DND-41 (cell line): ENCODE measurements at regions not wholly inside any gene's neighbourhood (a gene's known extent, or its start where the extent isn't known, plus 50 kb on each side); places are given as distances from the start of the nearest gene placed in this dataset.

Source experiments
- ATAC-seq: fragments of 200-7000 bp; cut with Tn5 transposase; 3 replicates; pipeline ENCODE4 v1.9.1; 2021; ENCODE audit warnings: low read depth; ENCODE audit not compliant: insufficient read depth
- DNase-seq: peaks from one replicate; pipeline ENCODE4 v3.0.0-alpha.2; 2020
- H2AFZ ChIP-seq: 2 replicates; pipeline ENCODE4 v1.6.0; 2012; ENCODE audit warnings: low read depth, low read length
- H3K27ac ChIP-seq: 2 replicates; pipeline ENCODE4 v1.5.1; 2012; ENCODE audit warnings: low read length, inconsistent platforms
- H3K27me3 ChIP-seq: fragments of 200-600 bp; sonication (generic); 2 replicates; pipeline ENCODE4 v1.6.0; 2012; ENCODE audit warnings: low read length, mild to moderate bottlenecking, inconsistent platforms; ENCODE audit not compliant: insufficient read depth, poor library complexity
- H3K36me3 ChIP-seq: 2 replicates; pipeline ENCODE4 v1.5.1; 2012; ENCODE audit warnings: low read length, inconsistent platforms; ENCODE audit not compliant: insufficient read depth
- H3K4me1 ChIP-seq: 2 replicates; pipeline ENCODE4 v1.5.1; 2012; ENCODE audit warnings: mild to moderate bottlenecking, low read length; ENCODE audit not compliant: insufficient read depth
- H3K4me2 ChIP-seq: 2 replicates; pipeline ENCODE4 v1.6.0; 2012; ENCODE audit warnings: mild to moderate bottlenecking, moderate library complexity, low read length, inconsistent platforms; ENCODE audit not compliant: insufficient read depth
- H3K4me3 ChIP-seq, 2 experiments: fragments of 200-600 bp in 1 of 2; shearing (Covaris generic) in 1 of 2; 2 replicates each; pipeline ENCODE4 v1.5.1; 2012 to 2016; ENCODE audit warnings: inconsistent platforms in 2 of 2, low read length in 2 of 2, mild to moderate bottlenecking in 2 of 2, low read depth in 1 of 2, moderate library complexity in 1 of 2
- H3K79me2 ChIP-seq: 2 replicates; pipeline ENCODE4 v1.6.0; 2012; ENCODE audit warnings: low read length, inconsistent platforms; ENCODE audit not compliant: insufficient read depth
- H3K9ac ChIP-seq: 2 replicates; pipeline ENCODE4 v1.6.0; 2012; ENCODE audit warnings: low read depth, mild to moderate bottlenecking, inconsistent platforms, low read length, moderate library complexity
- H3K9me3 ChIP-seq: 2 replicates; pipeline ENCODE4 v1.5.1; 2012; ENCODE audit warnings: low read length, moderate library complexity, mild to moderate bottlenecking, inconsistent platforms; ENCODE audit not compliant: insufficient read depth, severe bottlenecking
- H4K20me1 ChIP-seq: 2 replicates; pipeline ENCODE4 v1.6.0; 2012; ENCODE audit warnings: low read length; ENCODE audit not compliant: insufficient read depth
- EZH2 ChIP-seq: IDR thresholded peaks from 3 replicates; pipeline ENCODE4 v1.6.1; 2012; ENCODE audit warnings: borderline replicate concordance, low read depth, mild to moderate bottlenecking, moderate library complexity, low read length, inconsistent platforms; ENCODE audit not compliant: severe bottlenecking
- TF ChIP-seq, protein P1 (sequence below): IDR thresholded peaks from 2 replicates; pipeline ENCODE4 v1.5.1; 2012; ENCODE audit warnings: borderline replicate concordance, low read length, moderate library complexity, mild to moderate bottlenecking; ENCODE audit not compliant: poor library complexity, severe bottlenecking; ENCODE audit errors: extremely low read depth

DNA sequence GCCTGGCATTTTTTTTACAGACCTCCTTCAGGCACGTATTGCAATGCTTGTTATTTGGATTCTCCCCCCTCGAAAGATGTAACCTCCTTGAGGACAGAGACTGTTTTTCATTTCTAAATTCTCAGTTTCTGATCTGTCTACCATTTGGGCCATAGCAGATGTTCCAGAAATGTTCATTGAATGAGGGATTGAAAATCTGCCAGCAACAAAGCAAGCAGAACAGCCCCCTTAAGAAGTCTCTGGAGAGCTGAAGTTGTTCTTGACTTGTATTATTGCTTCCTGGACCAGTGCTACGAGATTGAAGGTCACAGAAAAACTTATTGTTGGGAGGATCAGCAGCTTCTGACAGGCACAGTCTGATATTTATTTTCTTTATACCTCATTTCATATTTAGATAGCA lies 355.5 kb downstream of the EPHA4 start:
- H2AFZ ChIP-seq = no peak overlapping the region
- no peaks in the 10 kb centered on the region for H3K4me1 ChIP-seq
- no peak overlapping the region for H3K27ac ChIP-seq
- no peak overlapping the region for H3K4me2 ChIP-seq
- ATAC-seq (no peak), DNase-seq (no peak)
- no peaks in the 10 kb centered on the region for H3K79me2 ChIP-seq
- no peak overlapping the region for H3K4me3 ChIP-seq
- H4K20me1 ChIP-seq = no peaks in the 10 kb centered on the region
- H3K36me3 ChIP-seq = no peaks in the 10 kb centered on the region
- H3K9me3 ChIP-seq = no peaks in the 10 kb centered on the region
- TF ChIP-seq EZH2 = no peak
- TF ChIP-seq, protein P1, sequence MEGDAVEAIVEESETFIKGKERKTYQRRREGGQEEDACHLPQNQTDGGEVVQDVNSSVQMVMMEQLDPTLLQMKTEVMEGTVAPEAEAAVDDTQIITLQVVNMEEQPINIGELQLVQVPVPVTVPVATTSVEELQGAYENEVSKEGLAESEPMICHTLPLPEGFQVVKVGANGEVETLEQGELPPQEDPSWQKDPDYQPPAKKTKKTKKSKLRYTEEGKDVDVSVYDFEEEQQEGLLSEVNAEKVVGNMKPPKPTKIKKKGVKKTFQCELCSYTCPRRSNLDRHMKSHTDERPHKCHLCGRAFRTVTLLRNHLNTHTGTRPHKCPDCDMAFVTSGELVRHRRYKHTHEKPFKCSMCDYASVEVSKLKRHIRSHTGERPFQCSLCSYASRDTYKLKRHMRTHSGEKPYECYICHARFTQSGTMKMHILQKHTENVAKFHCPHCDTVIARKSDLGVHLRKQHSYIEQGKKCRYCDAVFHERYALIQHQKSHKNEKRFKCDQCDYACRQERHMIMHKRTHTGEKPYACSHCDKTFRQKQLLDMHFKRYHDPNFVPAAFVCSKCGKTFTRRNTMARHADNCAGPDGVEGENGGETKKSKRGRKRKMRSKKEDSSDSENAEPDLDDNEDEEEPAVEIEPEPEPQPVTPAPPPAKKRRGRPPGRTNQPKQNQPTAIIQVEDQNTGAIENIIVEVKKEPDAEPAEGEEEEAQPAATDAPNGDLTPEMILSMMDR = no peak
- no peak overlapping the region for H3K9ac ChIP-seq
- no peaks in the 10 kb centered on the region for H3K27me3 ChIP-seq

DNA sequence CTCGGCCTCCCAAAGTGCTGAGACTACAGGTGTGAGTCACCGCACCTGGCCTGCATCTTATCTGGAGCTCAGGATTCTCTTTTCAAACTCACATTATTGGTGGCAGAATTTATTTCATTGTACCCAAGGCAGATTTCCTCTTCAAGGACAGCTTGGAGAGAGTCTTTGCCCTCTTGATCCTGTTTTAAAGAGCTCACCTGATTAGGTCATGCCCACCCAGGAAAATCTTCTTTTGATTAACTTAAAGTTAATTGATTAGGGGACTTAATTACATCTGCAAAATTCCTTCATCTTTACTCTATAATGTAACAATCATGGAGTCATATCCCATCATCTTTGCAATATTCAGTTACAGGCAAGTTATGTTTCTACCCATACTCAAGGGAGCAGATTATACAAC lies 346.4 kb downstream of the EPHA4 start:
- no peak overlapping the region for H3K4me2 ChIP-seq
- no peak overlapping the region for H3K27ac ChIP-seq
- no peaks in the 10 kb centered on the region for H4K20me1 ChIP-seq
- ATAC-seq = no peak
- no peaks in the 10 kb centered on the region for H3K79me2 ChIP-seq
- H2AFZ ChIP-seq = no peak overlapping the region
- H3K9me3 ChIP-seq = no peaks in the 10 kb centered on the region
- H3K4me3 ChIP-seq = no peak overlapping the region
- TF ChIP-seq EZH2 = no peak
- TF ChIP-seq, protein P1 = no peak
- no peak for DNase-seq
- no peaks in the 10 kb centered on the region for H3K27me3 ChIP-seq
- H3K9ac ChIP-seq = no peak overlapping the region
- no peaks in the 10 kb centered on the region for H3K4me1 ChIP-seq
- H3K36me3 ChIP-seq = no peaks in the 10 kb centered on the region

DNA sequence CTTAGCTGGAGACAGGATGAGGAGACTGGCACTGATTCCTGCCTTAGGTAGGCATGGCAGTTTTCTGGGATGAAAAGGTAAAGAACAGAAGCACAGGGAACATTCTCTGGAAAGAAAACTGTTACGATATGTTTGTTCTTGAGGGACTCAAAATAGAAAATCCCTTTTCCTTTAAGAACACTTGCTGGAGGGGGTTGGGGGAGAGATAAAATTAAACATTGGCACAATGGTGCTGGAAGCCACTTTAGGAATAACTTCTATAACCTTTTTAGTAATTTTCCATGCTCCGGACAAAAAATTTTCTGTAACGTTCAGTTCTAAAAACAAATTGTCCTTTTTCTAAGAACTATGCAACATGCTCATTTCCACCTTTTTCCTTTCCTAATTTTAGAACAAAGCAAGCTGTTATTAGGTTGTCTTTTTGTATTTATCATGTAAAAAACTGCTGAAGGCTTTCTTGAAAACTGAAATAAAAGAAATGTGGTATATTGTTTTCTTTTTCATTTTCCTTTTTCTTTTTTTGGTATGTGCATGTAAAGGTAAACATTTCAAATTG lies 343.8 kb downstream of the EPHA4 start:
- H3K27me3 ChIP-seq = no peaks in the 10 kb centered on the region
- H3K9me3 ChIP-seq = no peaks in the 10 kb centered on the region
- H3K9ac ChIP-seq = no peak overlapping the region
- H3K79me2 ChIP-seq = no peaks in the 10 kb centered on the region
- no peak for ATAC-seq
- no peak overlapping the region for H2AFZ ChIP-seq
- TF ChIP-seq, protein P1 = no peak
- TF ChIP-seq EZH2 = no peak
- H3K4me3 ChIP-seq = no peak overlapping the region
- no peak overlapping the region for H3K27ac ChIP-seq
- DNase-seq = no peak
- no peaks in the 10 kb centered on the region for H3K4me1 ChIP-seq
- no peak overlapping the region for H3K4me2 ChIP-seq
- no peaks in the 10 kb centered on the region for H3K36me3 ChIP-seq
- no peaks in the 10 kb centered on the region for H4K20me1 ChIP-seq

DNA sequence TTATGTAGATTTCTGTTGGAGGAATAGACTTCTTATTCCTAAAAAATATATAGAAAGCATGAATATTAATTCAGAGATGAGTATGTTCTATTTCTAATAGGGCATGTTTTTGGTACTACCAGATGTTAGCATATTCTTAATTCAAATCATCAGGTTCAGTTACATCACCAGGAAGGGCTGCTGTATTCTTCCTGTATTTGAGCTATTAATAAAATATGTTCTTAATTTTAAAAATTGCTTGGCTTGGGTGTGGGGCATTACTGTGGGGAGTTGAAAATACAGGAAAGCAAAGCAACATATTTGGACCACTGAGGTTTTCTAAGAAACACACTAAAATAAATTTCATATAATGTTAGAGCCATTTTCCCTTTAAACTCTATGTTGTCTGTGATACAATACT lies 343.0 kb downstream of the EPHA4 start:
- no peak for ATAC-seq
- TF ChIP-seq, protein P1 = no peak

More for the DNA sequence above, 343.0 kb downstream of the EPHA4 start:
- Histone ChIP-seq H3K79me2 (no peaks in the 10 kb centered on the region), H3K9me3 (no peaks in the 10 kb centered on the region), H3K36me3 (no peaks in the 10 kb centered on the region), H3K27ac (no peak overlapping the region), H3K4me2 (no peak overlapping the region), H2AFZ (no peak overlapping the region), H3K9ac (no peak overlapping the region), H3K4me1 (no peaks in the 10 kb centered on the region), H4K20me1 (no peaks in the 10 kb centered on the region), H3K4me3 (no peak overlapping the region), H3K27me3 (no peaks in the 10 kb centered on the region)
- no peak for DNase-seq
